Activated naive CD8-positive, alpha-beta T cell (primary cell): ENCODE measurements at regions not wholly inside any gene's neighbourhood (a gene's known extent, or its start where the extent isn't known, plus 50 kb on each side); places are given as distances from the start of the nearest gene placed in this dataset.

Experiments
- H3K27ac Mint-ChIP-seq: one replicate; pipeline ENCODE4 v1.8.0; 2021; ENCODE audit warnings: mixed read lengths
- H3K27me3 Mint-ChIP-seq: one replicate; pipeline ENCODE4 v1.8.0; 2021; ENCODE audit warnings: mixed read lengths
- H3K36me3 Mint-ChIP-seq: one replicate; pipeline ENCODE4 v1.8.0; 2021; ENCODE audit warnings: mixed read lengths
- H3K4me1 Mint-ChIP-seq: one replicate; pipeline ENCODE4 v1.8.0; 2021; ENCODE audit warnings: low read depth, mixed read lengths
- H3K4me3 Mint-ChIP-seq: one replicate; pipeline ENCODE4 v1.8.0; 2021; ENCODE audit warnings: mild to moderate bottlenecking, mixed read lengths
- H3K9me3 Mint-ChIP-seq: one replicate; pipeline ENCODE4 v1.8.0; 2021; ENCODE audit warnings: low read depth, mixed read lengths

GRCh38 chr4:23697001-23697528 lies 192.8 kb downstream of the PPARGC1A start:
- no peaks in the 10 kb centered on the region for H3K4me1 Mint-ChIP-seq
- H3K27me3 Mint-ChIP-seq = no peaks in the 10 kb centered on the region
- H3K36me3 Mint-ChIP-seq = no peaks in the 10 kb centered on the region
- no peaks in the 10 kb centered on the region for H3K9me3 Mint-ChIP-seq
- H3K4me3 Mint-ChIP-seq = no peak overlapping the region
- H3K27ac Mint-ChIP-seq = no peak overlapping the region

DNA sequence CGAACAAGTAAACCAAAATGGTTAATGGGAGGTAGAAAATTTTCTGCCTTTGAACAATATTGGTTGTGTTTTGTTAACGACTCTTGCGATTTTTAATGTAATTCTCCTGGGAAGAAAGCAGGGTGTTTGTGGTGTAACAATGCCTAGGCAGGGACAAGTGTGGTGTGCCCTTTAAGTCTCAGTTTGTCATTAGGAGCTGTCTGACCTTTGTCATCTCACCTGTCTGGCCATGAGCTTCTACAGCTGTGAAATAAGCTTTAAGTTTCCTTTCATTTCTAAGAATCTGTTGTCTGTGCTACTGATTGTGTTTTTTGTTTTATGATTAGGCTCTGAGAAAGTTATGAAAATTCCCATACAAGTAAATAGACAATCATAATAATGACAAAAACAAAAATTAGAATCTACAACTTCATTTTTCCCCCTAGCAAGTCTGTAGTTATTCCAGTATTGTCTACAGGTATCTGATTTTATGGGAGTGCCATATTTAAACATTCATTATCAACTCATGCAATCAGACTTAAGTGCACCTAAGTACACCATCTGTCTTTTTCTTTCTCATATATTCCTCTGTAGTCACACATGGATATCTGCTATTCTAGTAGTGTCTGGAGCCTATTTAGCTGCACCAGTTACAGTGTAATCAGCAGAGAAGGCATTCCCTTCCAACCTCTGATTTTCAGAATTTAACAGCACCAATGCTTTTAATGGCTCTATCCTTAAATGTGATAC lies 203.5 kb downstream of the PPARGC1A start:
- no peaks in the 10 kb centered on the region for H3K27me3 Mint-ChIP-seq
- H3K4me3 Mint-ChIP-seq = no peak overlapping the region
- H3K4me1 Mint-ChIP-seq = no peaks in the 10 kb centered on the region
- no peak overlapping the region for H3K27ac Mint-ChIP-seq
- H3K9me3 Mint-ChIP-seq = peaks cover 6% of the 10 kb centered on the region
- no peaks in the 10 kb centered on the region for H3K36me3 Mint-ChIP-seq

GRCh38 chr4:23685471-23685870 lies 204.4 kb downstream of the PPARGC1A start:
- no peak overlapping the region for H3K27ac Mint-ChIP-seq
- H3K9me3 Mint-ChIP-seq = peaks cover 10% of the 10 kb centered on the region
- H3K36me3 Mint-ChIP-seq = no peaks in the 10 kb centered on the region
- no peaks in the 10 kb centered on the region for H3K4me1 Mint-ChIP-seq
- no peaks in the 10 kb centered on the region for H3K27me3 Mint-ChIP-seq
- H3K4me3 Mint-ChIP-seq = no peak overlapping the region

- Mint-ChIP-seq H3K9me3 (peaks cover 7% of the 10 kb centered on the region), H3K4me1 (no peaks in the 10 kb centered on the region), H3K36me3 (no peaks in the 10 kb centered on the region), H3K27ac (no peak overlapping the region), H3K27me3 (no peaks in the 10 kb centered on the region), H3K4me3 (no peak overlapping the region)
Measured at GRCh38 chr4:23680671-23681518, 209.0 kb downstream of the PPARGC1A start.

DNA sequence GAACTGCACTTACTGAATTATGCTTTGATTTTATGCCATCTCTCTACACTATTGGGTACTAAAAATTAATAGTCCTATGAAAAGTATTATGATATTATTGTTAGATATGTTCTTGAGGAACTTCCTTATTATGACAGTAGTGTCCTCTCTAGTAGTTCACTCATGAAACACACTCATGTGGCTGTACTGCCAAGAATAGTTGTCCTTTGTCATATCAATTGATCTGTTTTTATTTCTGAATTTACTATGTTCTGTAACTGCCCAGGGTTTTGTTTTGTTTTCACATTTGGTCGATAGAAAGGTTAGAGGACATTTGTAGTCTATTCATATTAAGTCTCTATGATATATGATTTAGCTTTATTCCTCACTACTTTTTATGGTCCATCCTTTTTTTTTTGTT lies 215.2 kb downstream of the PPARGC1A start:
- Mint-ChIP-seq H3K36me3 (no peaks in the 10 kb centered on the region), H3K4me3 (no peak overlapping the region), H3K27me3 (no peaks in the 10 kb centered on the region), H3K27ac (no peak overlapping the region), H3K4me1 (no peaks in the 10 kb centered on the region), H3K9me3 (peaks cover 10% of the 10 kb centered on the region)

- Mint-ChIP-seq H3K27ac (no peak overlapping the region), H3K4me1 (no peaks in the 10 kb centered on the region), H3K9me3 (peaks cover 7% of the 10 kb centered on the region), H3K36me3 (no peaks in the 10 kb centered on the region), H3K4me3 (no peak overlapping the region), H3K27me3 (no peaks in the 10 kb centered on the region)
Measured at GRCh38 chr4:23667659-23668058, 222.2 kb downstream of the PPARGC1A start.

- peaks cover 4% of the 10 kb centered on the region for H3K9me3 Mint-ChIP-seq
- H3K27me3 Mint-ChIP-seq = no peaks in the 10 kb centered on the region
- no peaks in the 10 kb centered on the region for H3K36me3 Mint-ChIP-seq
- H3K4me3 Mint-ChIP-seq = no peak overlapping the region
- no peak overlapping the region for H3K27ac Mint-ChIP-seq
- H3K4me1 Mint-ChIP-seq = no peaks in the 10 kb centered on the region
Measured at GRCh38 chr4:23660865-23661264, 229.0 kb downstream of the PPARGC1A start.

GRCh38 chr4:23654791-23655190 lies 235.1 kb downstream of the PPARGC1A start:
- no peaks in the 10 kb centered on the region for H3K27me3 Mint-ChIP-seq
- no peaks in the 10 kb centered on the region for H3K4me1 Mint-ChIP-seq
- no peak overlapping the region for H3K27ac Mint-ChIP-seq
- H3K36me3 Mint-ChIP-seq = no peaks in the 10 kb centered on the region
- H3K9me3 Mint-ChIP-seq = peaks cover 8% of the 10 kb centered on the region
- no peak overlapping the region for H3K4me3 Mint-ChIP-seq

- Mint-ChIP-seq H3K27me3 (no peaks in the 10 kb centered on the region), H3K27ac (no peak overlapping the region), H3K4me1 (no peaks in the 10 kb centered on the region), H3K9me3 (peaks cover 4% of the 10 kb centered on the region), H3K4me3 (no peak overlapping the region), H3K36me3 (no peaks in the 10 kb centered on the region)
Measured at GRCh38 chr4:23648854-23649596, 240.8 kb downstream of the PPARGC1A start.

DNA sequence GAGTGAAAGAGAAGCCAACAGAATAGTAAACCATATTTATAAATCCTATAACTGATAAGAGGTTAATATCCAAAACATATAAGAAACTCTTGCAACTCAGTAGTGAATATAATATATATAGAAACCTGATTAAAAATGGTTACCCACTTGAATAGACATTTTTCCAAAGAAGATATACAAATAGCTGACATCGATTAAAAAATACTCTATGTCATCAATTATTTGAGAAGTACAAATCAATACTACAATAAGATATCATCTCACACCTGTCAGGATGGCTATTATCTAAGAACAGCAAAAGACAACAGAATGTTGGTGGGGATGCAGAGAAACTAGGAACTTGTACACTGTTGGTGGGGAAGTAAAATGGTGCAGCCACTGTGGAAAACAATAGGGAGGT lies 254.4 kb downstream of the PPARGC1A start:
- peaks cover 5% of the 10 kb centered on the region for H3K9me3 Mint-ChIP-seq
- H3K4me1 Mint-ChIP-seq = no peaks in the 10 kb centered on the region
- no peaks in the 10 kb centered on the region for H3K36me3 Mint-ChIP-seq
- H3K4me3 Mint-ChIP-seq = no peak overlapping the region
- H3K27me3 Mint-ChIP-seq = no peaks in the 10 kb centered on the region
- no peak overlapping the region for H3K27ac Mint-ChIP-seq

- Mint-ChIP-seq H3K4me3 (no peak overlapping the region), H3K36me3 (no peaks in the 10 kb centered on the region), H3K27me3 (no peaks in the 10 kb centered on the region), H3K27ac (no peak overlapping the region), H3K9me3 (peaks cover 10% of the 10 kb centered on the region), H3K4me1 (no peaks in the 10 kb centered on the region)
Measured at GRCh38 chr4:23631255-23631950, 258.4 kb downstream of the PPARGC1A start.

DNA sequence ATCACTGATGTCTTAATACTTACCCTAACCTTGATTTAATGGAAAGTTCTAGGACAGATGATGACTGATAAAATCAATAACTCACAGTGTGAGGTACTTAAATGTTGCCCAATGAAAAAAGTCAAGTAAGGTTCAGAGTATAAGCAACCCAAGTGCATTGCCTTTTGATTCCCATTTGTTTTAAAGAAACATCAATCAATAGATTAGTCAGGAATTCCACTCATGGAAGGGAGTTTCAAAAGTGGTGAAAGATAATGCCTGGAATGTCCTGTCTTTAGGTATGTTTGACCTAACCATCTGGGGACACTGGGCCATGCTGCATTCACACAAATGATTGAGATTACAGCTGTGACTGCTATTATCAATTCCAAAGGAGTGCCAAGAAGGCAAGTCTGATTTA lies 259.7 kb downstream of the PPARGC1A start:
- no peak overlapping the region for H3K4me3 Mint-ChIP-seq
- peaks cover 10% of the 10 kb centered on the region for H3K9me3 Mint-ChIP-seq

GRCh38 chr4:23629421-23629820 lies 260.4 kb downstream of the PPARGC1A start:
- no peaks in the 10 kb centered on the region for H3K4me1 Mint-ChIP-seq
- no peak overlapping the region for H3K4me3 Mint-ChIP-seq
- no peaks in the 10 kb centered on the region for H3K27me3 Mint-ChIP-seq
- H3K9me3 Mint-ChIP-seq = peaks cover 12% of the 10 kb centered on the region
- no peak overlapping the region for H3K27ac Mint-ChIP-seq
- no peaks in the 10 kb centered on the region for H3K36me3 Mint-ChIP-seq

More for the DNA sequence above, 259.7 kb downstream of the PPARGC1A start:
- no peaks in the 10 kb centered on the region for H3K36me3 Mint-ChIP-seq
- no peaks in the 10 kb centered on the region for H3K27me3 Mint-ChIP-seq
- H3K27ac Mint-ChIP-seq = no peak overlapping the region
- no peaks in the 10 kb centered on the region for H3K4me1 Mint-ChIP-seq

- no peak overlapping the region for H3K27ac Mint-ChIP-seq
- no peaks in the 10 kb centered on the region for H3K27me3 Mint-ChIP-seq
- H3K9me3 Mint-ChIP-seq = no peaks in the 10 kb centered on the region
- no peaks in the 10 kb centered on the region for H3K4me1 Mint-ChIP-seq
- no peaks in the 10 kb centered on the region for H3K36me3 Mint-ChIP-seq
- no peak overlapping the region for H3K4me3 Mint-ChIP-seq
Measured at GRCh38 chr4:23614284-23614892, 275.5 kb downstream of the PPARGC1A start.
